Endothelial cell of umbilical vein (primary cell): ENCODE measurements at regions not wholly inside any gene's neighbourhood (a gene's known extent, or its start where the extent isn't known, plus 50 kb on each side); places are given as distances from the start of the nearest gene placed in this dataset.

Experiments used
- BruUV-seq: library from RNA; stranded (reverse); fragments of 400-500 nt; replicated peaks from 2 replicates; lab custom pipeline; 2021; lab: Mats Ljungman, UMichigan
- CTCF ChIA-PET: fragments of 300-600, 350-600 bp; sonication (Branson Sonifier 250); formaldehyde crosslinking; loops from one replicate; lab custom pipeline; 2021; ENCODE audit warnings: antibody characterized with exemption, inconsistent platforms; lab: Charles Lee
- POLR2A ChIA-PET: fragments of 300-600, 350-600 bp; sonication (Branson Sonifier 250); formaldehyde crosslinking; loops from one replicate; lab custom pipeline; 2021; ENCODE audit warnings: antibody characterized with exemption, inconsistent platforms; lab: Charles Lee
- DNase-seq: peaks from one replicate; pipeline ENCODE4 v3.0.0-alpha.2; 2011; ENCODE audit warnings: low read depth, low spot score
- FAIRE-seq: peaks from 2 replicates; lab custom pipeline; 2011; peaks lifted over from hg19 to GRCh38; lab: Jason Lieb, UNC
- H2AFZ ChIP-seq: 2 replicates; pipeline ENCODE4 v1.6.0; 2012; ENCODE audit warnings: low read depth, low read length, control low read depth, inconsistent platforms
- H3K27ac ChIP-seq: 2 replicates; pipeline ENCODE4 v1.5.1; 2011; ENCODE audit warnings: low read depth, mild to moderate bottlenecking, control low read depth, low read length, moderate library complexity; ENCODE audit not compliant: insufficient read depth
- H3K27me3 ChIP-seq, 2 experiments: 2 replicates each; pipeline versions ENCODE4 v1.6.0 to v1.6.1; 2011; ENCODE audit warnings: low read length in 2 of 2, mixed read lengths in 1 of 2; ENCODE audit not compliant: control insufficient read depth in 2 of 2, insufficient read depth in 2 of 2
- H3K36me3 ChIP-seq, 2 experiments: 2 replicates in 1 of 2; 3 replicates in 1 of 2; pipeline ENCODE4 v1.5.1; 2011; ENCODE audit warnings: low read length in 2 of 2, mild to moderate bottlenecking in 1 of 2, moderate library complexity in 1 of 2; ENCODE audit not compliant: control insufficient read depth in 2 of 2, insufficient read depth in 2 of 2; ENCODE audit errors: extremely low read depth in 1 of 2
- H3K4me1 ChIP-seq: 3 replicates; pipeline ENCODE4 v1.5.1; 2011; ENCODE audit warnings: mild to moderate bottlenecking, low read length; ENCODE audit not compliant: control insufficient read depth, insufficient read depth; ENCODE audit errors: extremely low read depth
- H3K4me2 ChIP-seq: 2 replicates; pipeline ENCODE4 v1.6.1; 2011; ENCODE audit warnings: low read length, control low read depth, mixed read lengths; ENCODE audit not compliant: insufficient read depth
- H3K4me3 ChIP-seq, 3 experiments: fragments of 200-600 bp in 1 of 3; sonication (generic), shearing (Covaris generic) in 1 of 3; replicated peaks in 1 of 3; 2 replicates each; pipeline ENCODE4 v1.5.1; 2011 to 2016; ENCODE audit warnings: control low read depth in 3 of 3, low read length in 3 of 3, mild to moderate bottlenecking in 2 of 3, inconsistent platforms in 1 of 3, low read depth in 1 of 3, moderate library complexity in 1 of 3; ENCODE audit not compliant: insufficient read depth in 1 of 3
- H3K79me2 ChIP-seq: 2 replicates; pipeline ENCODE4 v1.6.0; 2012; ENCODE audit warnings: low read length, inconsistent platforms; ENCODE audit not compliant: control insufficient read depth, insufficient read depth
- H3K9ac ChIP-seq: replicated peaks from 2 replicates; pipeline ENCODE3; 2011; ENCODE audit warnings: low read length, control low read depth; ENCODE audit not compliant: insufficient read depth; ENCODE audit errors: extremely low read depth
- H3K9me1 ChIP-seq: replicated peaks from 3 replicates; pipeline ENCODE4 v1.6.0; 2011; ENCODE audit warnings: mild to moderate bottlenecking, low read length; ENCODE audit not compliant: control insufficient read depth, insufficient read depth; ENCODE audit errors: extremely low read depth
- H3K9me3 ChIP-seq: replicated peaks from 2 replicates; pipeline ENCODE4 v1.5.1; 2012; ENCODE audit warnings: low read length, inconsistent platforms; ENCODE audit not compliant: control insufficient read depth, insufficient read depth
- H4K20me1 ChIP-seq: replicated peaks from 2 replicates; pipeline ENCODE3; 2011; ENCODE audit warnings: mild to moderate bottlenecking, low read length; ENCODE audit not compliant: control insufficient read depth, insufficient read depth; ENCODE audit errors: extremely low read depth
- CTCF ChIP-seq, 2 donors: IDR thresholded peaks; 1 replicate in 1 of 2; 2 replicates in 1 of 2; pipeline ENCODE4 v1.5.1; 2011; ENCODE audit warnings: low read length in 2 of 2, mild to moderate bottlenecking in 2 of 2, moderate library complexity in 2 of 2, control low read depth in 1 of 2, inconsistent platforms in 1 of 2, low read depth in 1 of 2; ENCODE audit not compliant: insufficient read depth in 1 of 2; ENCODE audit errors: extremely low read depth in 1 of 2
- EZH2 ChIP-seq: IDR thresholded peaks from 2 replicates; pipeline ENCODE4 v1.6.1; 2012; ENCODE audit warnings: borderline replicate concordance, low read depth, mild to moderate bottlenecking, moderate library complexity, low read length, inconsistent platforms; ENCODE audit not compliant: severe bottlenecking
- FOS ChIP-seq: IDR thresholded peaks from 2 replicates; pipeline ENCODE4 v1.6.1; 2011; ENCODE audit warnings: mild to moderate bottlenecking, low read length, moderate library complexity, borderline replicate concordance; ENCODE audit not compliant: insufficient read depth
- GATA2 ChIP-seq: IDR thresholded peaks from 2 replicates; pipeline ENCODE4 v1.7.0; 2011; ENCODE audit warnings: low read depth, mild to moderate bottlenecking, moderate library complexity, mixed read lengths, low read length; ENCODE audit not compliant: insufficient read length, insufficient read depth
- JUN ChIP-seq: IDR thresholded peaks from 2 replicates; pipeline ENCODE4 v1.6.1; 2011; ENCODE audit warnings: borderline replicate concordance, low read depth; ENCODE audit not compliant: insufficient read length, insufficient read depth
- MYC ChIP-seq: IDR thresholded peaks from one replicate; pipeline ENCODE4 v1.6.1; 2011; ENCODE audit warnings: mild to moderate bottlenecking, low read depth, low read length
- POLR2A ChIP-seq: IDR thresholded peaks from 2 replicates; pipeline ENCODE4 v1.6.1; 2012; ENCODE audit warnings: low read depth, mild to moderate bottlenecking, control low read depth, low read length
- POLR2AphosphoS5 ChIP-seq: IDR thresholded peaks from 2 replicates; pipeline ENCODE4 v1.6.1; 2012; ENCODE audit warnings: low read depth, mild to moderate bottlenecking, control low read depth, low read length, moderate library complexity; ENCODE audit not compliant: insufficient read depth
- dilution Hi-C: fragments of 300-500 bp; cut with MboI; formaldehyde crosslinking; loops from one replicate; pipeline ENCODE4 v1.15.0; 2019; ENCODE audit warnings: low sequenced_read_pairs; ENCODE audit not compliant: extremely low pct_ligation_motif_present
- intact Hi-C: fragments of 100-400 bp; cut with micrococcal nuclease; formaldehyde crosslinking; loops from one replicate; pipeline ENCODE4 v1.10.0; 2022
- TF ChIP-seq, protein P1 (sequence below): IDR thresholded peaks from 2 replicates; pipeline ENCODE4 v1.6.1; 2011; ENCODE audit not compliant: insufficient read depth, insufficient read length

DNA sequence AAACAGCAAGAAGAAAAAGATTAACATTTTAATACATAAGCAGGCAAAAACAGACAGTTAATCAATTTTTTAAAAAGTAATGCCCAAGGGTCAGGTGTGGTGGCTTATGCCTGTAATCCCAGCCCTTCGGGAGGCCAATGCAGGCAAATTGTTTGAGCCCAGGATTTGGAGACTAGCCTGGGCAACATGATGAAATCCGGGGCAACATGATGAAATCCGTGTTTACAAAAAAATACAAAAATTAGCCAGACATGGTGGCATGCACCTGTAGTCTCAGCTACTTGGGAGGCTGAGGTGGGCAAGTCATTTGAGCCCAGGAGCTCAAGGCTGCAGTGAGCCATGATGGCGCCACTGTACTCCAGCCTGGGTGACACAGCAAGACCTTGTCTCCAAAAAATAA lies 94.1 kb upstream of the DST start:
- FAIRE-seq = no peak

More for the DNA sequence above, 94.1 kb upstream of the DST start:
- ChIA-PET CTCF (no interaction called here), POLR2A (no interaction called here)
- Histone ChIP-seq H2AFZ (no peak overlapping the region), H3K4me3 (no peak overlapping the region), H3K9me3 (no peaks in the 10 kb centered on the region), H3K4me1 (peaks cover 18% of the 10 kb centered on the region), H3K36me3 (no peaks in the 10 kb centered on the region), H3K27ac (no peak overlapping the region), H3K27me3 (no peaks in the 10 kb centered on the region), H3K9ac (no peak overlapping the region), H3K4me2 (no peak overlapping the region), H3K79me2 (peaks cover 31% of the 10 kb centered on the region), H3K9me1 (no peaks in the 10 kb centered on the region), H4K20me1 (peaks cover 6% of the 10 kb centered on the region)
- TF ChIP-seq FOS (no peak), EZH2 (no peak), POLR2A (no peak), GATA2 (no peak), JUN (no peak), CTCF (IDR thresholded peaks at IDR 0.05; ENCODE audit: extremely low read depth in 1 of 2, insufficient read depth in 1 of 2, low read depth in 1 of 2, low read length in 2 of 2) (no peak), MYC (no peak), POLR2AphosphoS5 (no peak)
- TF ChIP-seq, protein P1, sequence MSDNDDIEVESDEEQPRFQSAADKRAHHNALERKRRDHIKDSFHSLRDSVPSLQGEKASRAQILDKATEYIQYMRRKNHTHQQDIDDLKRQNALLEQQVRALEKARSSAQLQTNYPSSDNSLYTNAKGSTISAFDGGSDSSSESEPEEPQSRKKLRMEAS = no peak
- DNase-seq = no peak
- no TSS peak for BruUV-seq
- intact Hi-C loops (no loop called here), dilution Hi-C loops (no loop called here)
